ENCODE measurements at regions not wholly inside any gene's neighbourhood (a gene's known extent, or its start where the extent isn't known, plus 50 kb on each side); places are given as distances from the start of the nearest gene placed in this dataset.

- H3K36me3 Mint-ChIP-seq: no peaks in the 10 kb centered on the region
- H3K9me3 Mint-ChIP-seq (ENCODE audit: low read depth): no peaks in the 10 kb centered on the region
- CTCF ChIA-PET: no interaction called here
- H3K4me1 Mint-ChIP-seq: no peaks in the 10 kb centered on the region
- DNase-seq: no peak
- no peak overlapping the region for H3K4me3 Mint-ChIP-seq
- no peak for ATAC-seq
- peaks cover 2% of the 10 kb centered on the region for H3K27me3 Mint-ChIP-seq
- no peak overlapping the region for H3K27ac Mint-ChIP-seq
These were observed 733.5 kb upstream of the CCDC54 start for GRCh38 chr3:106643684-106644161.

DNA sequence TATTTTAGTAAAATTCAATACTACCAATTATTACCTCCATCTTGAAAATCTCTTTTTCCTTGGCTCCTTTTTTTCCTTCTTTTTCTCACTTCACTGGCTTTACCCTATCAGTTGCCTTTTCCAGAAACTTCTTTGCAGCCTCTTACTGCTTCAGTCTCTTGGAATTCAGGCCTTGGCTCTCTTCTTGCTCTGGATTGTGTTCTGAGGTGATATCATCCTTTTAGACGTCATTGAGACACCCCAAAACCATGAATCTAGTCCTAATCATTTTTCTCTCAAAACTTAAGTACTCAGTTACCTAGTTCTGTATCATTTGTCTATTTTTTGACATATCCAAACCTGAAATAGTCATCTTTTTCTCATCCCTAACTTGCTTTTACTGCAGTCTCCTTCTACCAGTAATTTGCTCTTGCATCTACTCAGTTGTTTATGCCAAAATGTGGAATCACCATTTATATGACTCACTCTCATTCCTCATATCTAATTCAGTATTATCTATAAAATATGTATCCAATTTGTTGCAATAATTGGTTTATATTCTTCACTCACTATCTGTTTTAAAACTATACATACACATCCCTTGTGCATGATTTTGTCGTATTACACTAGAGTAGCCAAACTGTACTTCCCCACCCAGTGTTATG is 703.2 kb upstream of the CCDC54 start:
- Mint-ChIP-seq H3K4me1 (no peaks in the 10 kb centered on the region), H3K27me3 (peaks cover 3% of the 10 kb centered on the region), H3K4me3 (no peak overlapping the region), H3K27ac (no peak overlapping the region), H3K36me3 (no peaks in the 10 kb centered on the region), H3K9me3 (ENCODE audit: low read depth) (peaks cover 2% of the 10 kb centered on the region)
- DNase-seq: no peak
- CTCF ChIA-PET: no interaction called here
- ATAC-seq: no peak

GRCh38 chr3:106675451-106675850 is 701.8 kb upstream of the CCDC54 start:
- H3K27me3 Mint-ChIP-seq: peaks cover 3% of the 10 kb centered on the region
- H3K9me3 Mint-ChIP-seq (ENCODE audit: low read depth): peaks cover 2% of the 10 kb centered on the region
- DNase-seq (no peak), ATAC-seq (no peak)
- H3K36me3 Mint-ChIP-seq: no peaks in the 10 kb centered on the region
- no peak overlapping the region for H3K27ac Mint-ChIP-seq
- no peaks in the 10 kb centered on the region for H3K4me1 Mint-ChIP-seq
- no peak overlapping the region for H3K4me3 Mint-ChIP-seq
- CTCF ChIA-PET: no interaction called here

DNA sequence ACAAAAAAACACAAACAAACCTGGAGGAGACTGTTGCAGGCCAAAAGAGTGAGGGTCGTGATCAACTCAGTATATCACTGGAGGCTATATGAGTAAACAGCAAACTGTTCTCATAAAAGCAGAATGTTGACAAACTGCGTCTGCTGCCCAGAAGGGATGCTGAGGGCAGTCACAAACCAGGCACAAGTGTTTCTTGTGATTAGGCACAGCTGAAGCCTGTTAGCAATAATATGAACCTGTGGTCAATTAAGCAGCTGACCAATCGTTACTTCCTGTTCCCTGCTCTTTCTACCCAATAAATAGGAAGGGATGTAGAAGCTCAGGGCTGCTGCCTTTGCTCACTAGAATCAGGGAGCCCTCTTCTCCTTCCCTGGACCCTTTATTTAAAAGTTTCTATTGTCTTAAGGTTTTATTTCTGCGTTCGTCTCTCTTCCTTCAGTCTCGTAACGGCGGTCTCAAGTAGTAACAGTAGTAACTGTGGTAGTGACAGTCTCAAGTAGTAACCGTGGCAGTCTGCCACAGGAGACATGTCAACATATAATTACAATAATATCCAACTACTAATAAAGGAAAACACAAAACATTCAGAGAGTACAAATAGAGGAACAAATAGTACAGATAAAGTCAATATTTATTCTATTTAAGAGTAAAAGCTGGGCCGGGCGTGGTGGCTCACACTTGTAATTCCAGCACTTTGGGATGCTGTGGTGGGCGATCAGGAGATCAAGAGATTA is 698.4 kb upstream of the CCDC54 start:
- no peak for DNase-seq
- Mint-ChIP-seq H3K9me3 (ENCODE audit: low read depth) (no peaks in the 10 kb centered on the region), H3K4me3 (no peak overlapping the region), H3K36me3 (no peaks in the 10 kb centered on the region), H3K27me3 (peaks cover 5% of the 10 kb centered on the region), H3K4me1 (no peaks in the 10 kb centered on the region), H3K27ac (no peak overlapping the region)
- CTCF ChIA-PET: no interaction called here
- ATAC-seq: no peak

DNA sequence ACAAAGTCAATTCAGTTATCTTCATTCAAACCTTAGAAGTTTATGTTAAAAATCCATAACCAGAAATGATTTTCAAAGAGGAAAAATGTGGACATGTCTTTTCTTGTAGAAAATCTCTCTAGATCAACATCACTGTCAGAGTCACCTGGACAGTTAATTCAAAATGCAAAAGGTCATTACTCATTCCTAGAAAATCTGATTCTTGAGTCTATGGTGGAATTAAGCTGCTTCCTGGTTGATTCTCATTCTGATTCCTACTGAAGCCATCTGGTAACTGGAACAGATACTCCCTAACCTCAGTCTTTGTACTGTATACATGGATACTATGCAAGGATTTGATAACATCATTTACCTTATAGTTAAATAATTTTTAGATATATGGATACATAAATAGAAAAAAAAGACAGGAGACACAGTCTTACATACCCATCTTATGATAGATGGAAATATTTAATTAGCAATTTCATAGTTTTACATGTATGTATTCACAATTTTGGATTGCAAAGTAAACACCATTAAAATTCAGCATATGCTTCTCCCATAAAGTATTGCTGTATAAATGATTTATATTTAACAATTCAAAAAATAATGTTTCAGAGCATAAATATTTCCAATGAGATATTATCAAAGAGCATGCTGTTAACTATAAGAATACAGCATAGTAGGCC is 693.2 kb upstream of the CCDC54 start:
- H3K27ac Mint-ChIP-seq: no peak overlapping the region
- no peaks in the 10 kb centered on the region for H3K9me3 Mint-ChIP-seq (ENCODE audit: low read depth)
- peaks cover 5% of the 10 kb centered on the region for H3K27me3 Mint-ChIP-seq
- no peak for DNase-seq
- no peaks in the 10 kb centered on the region for H3K4me1 Mint-ChIP-seq
- no peaks in the 10 kb centered on the region for H3K36me3 Mint-ChIP-seq
- ATAC-seq: no peak
- no peak overlapping the region for H3K4me3 Mint-ChIP-seq
- CTCF ChIA-PET: no interaction called here

- peaks cover 5% of the 10 kb centered on the region for H3K27me3 Mint-ChIP-seq
- H3K27ac Mint-ChIP-seq: no peak overlapping the region
- H3K36me3 Mint-ChIP-seq: no peaks in the 10 kb centered on the region
- no peak for ATAC-seq
- CTCF ChIA-PET: no interaction called here
- no peaks in the 10 kb centered on the region for H3K4me1 Mint-ChIP-seq
- DNase-seq: no peak
- H3K9me3 Mint-ChIP-seq (ENCODE audit: low read depth): no peaks in the 10 kb centered on the region
- no peak overlapping the region for H3K4me3 Mint-ChIP-seq
These were observed 691.5 kb upstream of the CCDC54 start for GRCh38 chr3:106685745-106686144.

DNA sequence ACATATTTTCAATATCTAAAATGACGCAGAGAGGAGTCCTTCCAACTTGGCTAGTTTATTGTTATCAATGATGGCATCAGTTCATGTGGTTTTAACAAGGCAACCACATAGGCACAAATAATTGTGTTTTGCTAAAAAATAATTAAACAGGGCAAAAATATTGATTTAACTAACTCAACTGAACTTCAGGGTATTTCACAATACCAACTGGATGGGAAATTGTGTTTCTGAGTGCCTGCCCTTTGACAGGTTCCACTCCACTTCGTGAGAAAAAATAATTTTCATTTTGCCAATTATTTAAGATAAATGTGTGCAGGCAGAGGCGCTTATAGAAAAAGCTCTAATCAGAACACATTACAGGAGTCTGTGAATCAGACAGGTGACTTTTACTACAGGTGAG is 689.3 kb upstream of the CCDC54 start:
- DNase-seq: no peak
- ATAC-seq: no peak
- Mint-ChIP-seq H3K27ac (no peak overlapping the region), H3K27me3 (no peaks in the 10 kb centered on the region), H3K4me1 (no peaks in the 10 kb centered on the region), H3K36me3 (no peaks in the 10 kb centered on the region), H3K4me3 (no peak overlapping the region), H3K9me3 (ENCODE audit: low read depth) (no peaks in the 10 kb centered on the region)
- CTCF ChIA-PET: interaction anchor here (0.7 kb wide), 1 partner anchor 1883 kb away, joined by 3 read pairs; no protein-coding TSS in a partner anchor

- Mint-ChIP-seq H3K9me3 (ENCODE audit: low read depth) (no peaks in the 10 kb centered on the region), H3K4me3 (no peak overlapping the region), H3K4me1 (no peaks in the 10 kb centered on the region), H3K27ac (no peak overlapping the region), H3K27me3 (no peaks in the 10 kb centered on the region), H3K36me3 (no peaks in the 10 kb centered on the region)
- CTCF ChIA-PET: interaction anchor here (0.5 to 0.7 kb wide), 2 partner anchors 37 to 1884 kb away, joined by 3 read pairs; no protein-coding TSS in a partner anchor
- ATAC-seq (no peak), DNase-seq (no peak)
These were observed 688.8 kb upstream of the CCDC54 start for GRCh38 chr3:106688464-106688863.

- Mint-ChIP-seq H3K4me3 (no peak overlapping the region), H3K36me3 (no peaks in the 10 kb centered on the region), H3K27me3 (no peaks in the 10 kb centered on the region), H3K27ac (no peak overlapping the region), H3K9me3 (ENCODE audit: low read depth) (no peaks in the 10 kb centered on the region), H3K4me1 (no peaks in the 10 kb centered on the region)
- CTCF ChIA-PET: no interaction called here
- no peak for ATAC-seq
- no peak for DNase-seq
These were observed 685.8 kb upstream of the CCDC54 start for GRCh38 chr3:106691476-106691875.

GRCh38 chr3:106692624-106693023 is 684.6 kb upstream of the CCDC54 start:
- no peaks in the 10 kb centered on the region for H3K27me3 Mint-ChIP-seq
- H3K36me3 Mint-ChIP-seq: no peaks in the 10 kb centered on the region
- CTCF ChIA-PET: no interaction called here
- no peak overlapping the region for H3K4me3 Mint-ChIP-seq
- H3K4me1 Mint-ChIP-seq: no peaks in the 10 kb centered on the region
- ATAC-seq: no peak
- no peak for DNase-seq
- no peak overlapping the region for H3K27ac Mint-ChIP-seq
- no peaks in the 10 kb centered on the region for H3K9me3 Mint-ChIP-seq (ENCODE audit: low read depth)

GRCh38 chr3:106699122-106699521 is 678.1 kb upstream of the CCDC54 start:
- CTCF ChIA-PET: no interaction called here

DNA sequence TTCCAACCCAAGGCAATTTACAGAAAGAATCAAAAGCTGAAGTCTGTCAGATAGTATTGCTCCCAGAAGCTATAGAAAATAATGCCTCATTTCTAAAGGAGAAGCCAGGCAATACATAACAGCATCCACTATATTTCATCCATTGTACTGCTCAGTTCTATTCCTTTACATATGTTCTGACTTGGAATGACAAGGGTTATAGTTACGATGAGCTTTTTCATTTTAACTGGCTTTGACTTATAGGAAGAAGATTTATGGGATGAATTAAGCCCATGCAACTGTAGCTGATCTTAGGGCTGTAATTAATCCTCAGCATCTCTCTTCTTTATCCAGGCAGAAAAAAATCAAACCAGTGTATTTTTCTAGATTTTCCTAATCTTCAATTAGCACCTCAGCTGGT is 676.3 kb upstream of the CCDC54 start:
- Mint-ChIP-seq H3K9me3 (ENCODE audit: low read depth) (no peaks in the 10 kb centered on the region), H3K27me3 (no peaks in the 10 kb centered on the region), H3K27ac (no peak overlapping the region), H3K36me3 (no peaks in the 10 kb centered on the region), H3K4me3 (no peak overlapping the region), H3K4me1 (no peaks in the 10 kb centered on the region)
- CTCF ChIA-PET: no interaction called here
- ATAC-seq (no peak), DNase-seq (no peak)

More at GRCh38 chr3:106699122-106699521, 678.1 kb upstream of the CCDC54 start:
- Mint-ChIP-seq H3K36me3 (no peaks in the 10 kb centered on the region), H3K4me3 (no peak overlapping the region), H3K9me3 (ENCODE audit: low read depth) (no peaks in the 10 kb centered on the region), H3K27me3 (no peaks in the 10 kb centered on the region), H3K4me1 (no peaks in the 10 kb centered on the region), H3K27ac (no peak overlapping the region)
- ATAC-seq (no peak), DNase-seq (no peak)

DNA sequence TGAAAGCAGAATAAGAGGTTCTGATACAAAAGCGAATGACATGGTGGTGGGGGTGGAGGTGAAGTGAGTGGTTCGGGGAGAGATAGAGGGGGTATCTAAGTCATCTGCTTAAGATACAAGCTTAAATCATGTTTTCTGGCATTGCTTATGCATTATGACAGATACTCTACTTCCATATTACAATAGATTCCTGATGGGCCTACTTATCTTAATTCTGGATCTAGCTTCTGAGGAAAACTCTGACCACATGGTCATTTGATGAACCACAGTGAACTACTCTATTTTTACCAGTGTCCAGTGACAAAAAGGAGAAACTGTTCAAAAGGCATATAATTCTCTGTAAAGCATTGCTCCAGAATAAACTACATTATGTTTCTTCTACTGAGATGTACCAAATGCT is 673.7 kb upstream of the CCDC54 start:
- no peaks in the 10 kb centered on the region for H3K9me3 Mint-ChIP-seq (ENCODE audit: low read depth)
- no peak for ATAC-seq
- no peaks in the 10 kb centered on the region for H3K27me3 Mint-ChIP-seq
- H3K4me3 Mint-ChIP-seq: no peak overlapping the region
- H3K27ac Mint-ChIP-seq: no peak overlapping the region
- CTCF ChIA-PET: no interaction called here
- H3K4me1 Mint-ChIP-seq: no peaks in the 10 kb centered on the region
- H3K36me3 Mint-ChIP-seq: no peaks in the 10 kb centered on the region
- DNase-seq: no peak

- no peak for DNase-seq
- H3K4me3 Mint-ChIP-seq: no peak overlapping the region
- CTCF ChIA-PET: no interaction called here
- no peaks in the 10 kb centered on the region for H3K36me3 Mint-ChIP-seq
- no peak overlapping the region for H3K27ac Mint-ChIP-seq
- no peaks in the 10 kb centered on the region for H3K4me1 Mint-ChIP-seq
- peaks cover 5% of the 10 kb centered on the region for H3K27me3 Mint-ChIP-seq
- ATAC-seq: no peak
- no peaks in the 10 kb centered on the region for H3K9me3 Mint-ChIP-seq (ENCODE audit: low read depth)
These were observed 669.9 kb upstream of the CCDC54 start for GRCh38 chr3:106707347-106707746.

Data from activated CD8-positive, alpha-beta memory T cell treated with anti-CD3 and anti-CD28 coated beads, Interleukin-2, amount 10 ng/mL, durations not matched to agents 7 days and 5 days (primary cell).